T-cell (primary cell): ENCODE measurements at regions not wholly inside any gene's neighbourhood (a gene's known extent, or its start where the extent isn't known, plus 50 kb on each side); places are given as distances from the start of the nearest gene placed in this dataset.

Source experiments
- ATAC-seq, 4 experiments: fragments of 200-7000 bp in 3 of 4; fragments of 150-1000 bp in 1 of 4; cut with Tn5 transposase; replicated peaks in 1 of 4; 1 replicate in 3 of 4; 2 replicates in 1 of 4; pipeline ENCODE4 v1.10.0; 2021; ENCODE audit warnings: moderate library complexity in 3 of 4, mild to moderate bottlenecking in 2 of 4, moderate number of reproducible peaks in 1 of 4
- CTCF ChIA-PET, 2 donors: fragments of 300-600 bp; sonication (Branson Sonifier 250); formaldehyde crosslinking; loops; one replicate each; lab custom pipeline; 2022; ENCODE audit warnings: antibody characterized with exemption in 2 of 2; lab: Charles Lee
- POLR2A ChIA-PET, 2 donors: fragments of 300-600 bp; sonication (Branson Sonifier 250); formaldehyde crosslinking; loops; one replicate each; lab custom pipeline; 2022; ENCODE audit warnings: antibody characterized with exemption in 2 of 2; lab: Charles Lee
- DNase-seq, 35 experiments: peaks; one replicate each; pipeline versions ENCODE4 v3.0.0 to v3.0.0-alpha.2; 2013 to 2023
- H3K27ac ChIP-seq: one replicate; pipeline ENCODE4 v1.5.1; 2013; ENCODE audit warnings: low read length
- H3K27me3 ChIP-seq, 2 experiments: replicated peaks in 1 of 2; 1 replicate in 1 of 2; 2 replicates in 1 of 2; pipeline versions ENCODE4 v1.6.1 to v1.7.0; 2013; ENCODE audit warnings: low read length in 1 of 2, mixed read lengths in 1 of 2; ENCODE audit not compliant: control insufficient read depth in 2 of 2, insufficient read depth in 2 of 2; ENCODE audit errors: extremely low read depth in 1 of 2
- H3K36me3 ChIP-seq, 2 donors: 1 replicate in 1 of 2; 2 replicates in 1 of 2; pipeline versions ENCODE4 v1.6.1 to v1.7.0; 2013; ENCODE audit warnings: low read length in 1 of 2; ENCODE audit not compliant: control insufficient read depth in 2 of 2, insufficient read depth in 1 of 2; ENCODE audit errors: extremely low read depth in 1 of 2
- H3K4me1 ChIP-seq, 2 experiments: 1 replicate in 1 of 2; 2 replicates in 1 of 2; pipeline versions ENCODE4 v1.6.1 to v1.7.0; 2013; ENCODE audit warnings: low read length in 2 of 2, mixed read lengths in 1 of 2; ENCODE audit not compliant: insufficient read depth in 2 of 2, control insufficient read depth in 1 of 2; ENCODE audit errors: extremely low read depth in 1 of 2
- H3K4me3 ChIP-seq, 2 donors: 1 replicate in 1 of 2; 2 replicates in 1 of 2; pipeline versions ENCODE4 v1.5.1 to v1.7.0; 2013; ENCODE audit warnings: mild to moderate bottlenecking in 2 of 2, low read length in 1 of 2, moderate library complexity in 1 of 2; ENCODE audit not compliant: control insufficient read depth in 1 of 2; ENCODE audit errors: extremely low read depth in 1 of 2
- H3K9me3 ChIP-seq: 2 replicates; pipeline ENCODE4 v1.7.0; 2013
- H3K27ac Mint-ChIP-seq, 2 donors: one replicate each; pipeline ENCODE4 v1.8.0; 2020 to 2021; ENCODE audit warnings: mild to moderate bottlenecking in 2 of 2, mixed read lengths in 2 of 2
- H3K27me3 Mint-ChIP-seq, 2 donors: one replicate each; pipeline ENCODE4 v1.8.0; 2021 to 2022; ENCODE audit warnings: mixed read lengths in 2 of 2
- H3K36me3 Mint-ChIP-seq: one replicate; pipeline ENCODE4 v1.8.0; 2021; ENCODE audit warnings: mixed read lengths
- H3K4me1 Mint-ChIP-seq, 3 donors: one replicate each; pipeline ENCODE4 v1.8.0; 2020 to 2022; ENCODE audit warnings: mixed read lengths in 3 of 3, mild to moderate bottlenecking in 1 of 3
- H3K4me3 Mint-ChIP-seq, 3 donors: one replicate each; pipeline ENCODE4 v1.8.0; 2020 to 2022; ENCODE audit warnings: mild to moderate bottlenecking in 3 of 3, mixed read lengths in 3 of 3, moderate library complexity in 3 of 3
- H3K9me3 Mint-ChIP-seq, 3 donors: one replicate each; pipeline ENCODE4 v1.8.0; 2020 to 2022; ENCODE audit warnings: mixed read lengths in 3 of 3
- WGBS: methylation state at CpG from one replicate; pipeline ENCODE4 v1.1.5; 2013; ENCODE audit warnings: missing lambda C conversion rate; ENCODE audit not compliant: insufficient coverage; 5-methylcytosine and 5-hydroxymethylcytosine counted together

DNA sequence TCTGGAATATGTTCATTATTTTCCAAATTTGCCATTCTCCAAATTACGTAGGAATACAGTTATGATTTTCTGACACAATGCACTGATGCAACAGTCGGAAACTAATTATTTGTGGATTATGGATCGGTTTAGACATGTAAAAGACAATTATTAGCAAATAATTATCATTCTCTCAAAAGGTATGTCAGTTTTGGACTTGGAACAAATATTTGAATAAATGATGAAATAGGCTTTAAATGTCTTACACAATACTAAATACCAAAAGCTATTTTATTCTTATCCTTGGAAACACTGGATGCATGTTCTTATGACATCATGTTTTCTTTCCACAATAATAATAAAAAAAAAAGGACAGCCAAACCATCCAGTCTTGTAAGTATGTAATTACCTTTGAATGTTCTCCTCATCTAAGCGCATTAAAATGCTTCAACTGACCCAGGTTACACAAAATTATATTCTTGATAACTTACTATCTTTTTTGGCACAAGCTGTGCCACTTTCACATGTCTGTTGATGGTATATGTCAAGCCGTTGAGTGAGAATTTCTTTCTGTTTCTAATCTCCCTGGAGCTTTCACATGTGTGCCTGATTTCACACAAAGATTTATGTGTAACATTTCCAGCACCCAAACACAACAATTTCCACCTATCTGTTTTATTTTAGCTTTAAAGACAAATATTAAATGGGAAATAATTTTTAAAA lies 238.5 kb upstream of the ZNF385D start:
- WGBS, result no CpG with 5 or more reads among the region's 5 CpGs
- Histone ChIP-seq H3K4me3 (no peak overlapping the region), H3K27me3 (no peaks in the 10 kb centered on the region), H3K27ac (no peak overlapping the region), H3K4me1 (no peaks in the 10 kb centered on the region), H3K9me3 (no peaks in the 10 kb centered on the region), H3K36me3 (no peaks in the 10 kb centered on the region)
- ChIA-PET CTCF (no interaction called here), POLR2A (no interaction called here)
- DNase-seq (no peak), ATAC-seq (no peak)
- Mint-ChIP-seq H3K27ac (no peak overlapping the region), H3K4me3 (no peak overlapping the region), H3K27me3 (no peaks in the 10 kb centered on the region), H3K36me3 (no peaks in the 10 kb centered on the region), H3K9me3 (peaks cover 0 to 6% (median 0%) of the 10 kb centered on the region in 3 donors), H3K4me1 (no peaks in the 10 kb centered on the region)

DNA sequence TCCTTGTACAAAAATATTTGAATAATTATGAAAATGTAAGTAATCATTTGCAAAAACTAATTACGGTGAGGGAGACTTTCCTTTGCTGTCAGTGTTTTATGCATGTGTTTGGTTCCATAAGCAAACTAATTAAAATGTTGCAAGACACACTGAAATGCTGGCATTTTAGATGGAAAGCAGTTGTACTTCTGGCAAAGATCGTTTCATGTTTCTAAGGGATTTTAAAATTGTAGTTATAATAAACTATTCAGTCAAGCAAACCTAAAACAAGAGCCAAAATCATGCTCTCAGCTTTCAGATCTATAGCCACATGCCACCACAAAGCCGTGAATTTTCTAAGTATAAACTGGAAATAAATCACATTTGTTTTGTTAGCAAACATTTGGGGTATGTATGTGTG lies 240.1 kb upstream of the ZNF385D start:
- DNase-seq, result no peak
- WGBS, result 100% methylated on average over 1 of the region's 3 CpGs
- H3K27me3 ChIP-seq, result no peaks in the 10 kb centered on the region
- no peak overlapping the region for H3K4me3 Mint-ChIP-seq
- H3K27ac Mint-ChIP-seq, result no peak overlapping the region
- no peaks in the 10 kb centered on the region for H3K36me3 ChIP-seq
- H3K4me1 Mint-ChIP-seq, result no peaks in the 10 kb centered on the region
- H3K4me1 ChIP-seq, result no peaks in the 10 kb centered on the region
- ChIA-PET POLR2A (no interaction called here), CTCF (no interaction called here)
- no peak overlapping the region for H3K27ac ChIP-seq
- ATAC-seq, result no peak
- H3K4me3 ChIP-seq, result no peak overlapping the region
- peaks cover 0 to 8% (median 0%) of the 10 kb centered on the region in 3 donors for H3K9me3 Mint-ChIP-seq
- H3K27me3 Mint-ChIP-seq, result no peaks in the 10 kb centered on the region
- no peaks in the 10 kb centered on the region for H3K9me3 ChIP-seq
- H3K36me3 Mint-ChIP-seq, result no peaks in the 10 kb centered on the region

DNA sequence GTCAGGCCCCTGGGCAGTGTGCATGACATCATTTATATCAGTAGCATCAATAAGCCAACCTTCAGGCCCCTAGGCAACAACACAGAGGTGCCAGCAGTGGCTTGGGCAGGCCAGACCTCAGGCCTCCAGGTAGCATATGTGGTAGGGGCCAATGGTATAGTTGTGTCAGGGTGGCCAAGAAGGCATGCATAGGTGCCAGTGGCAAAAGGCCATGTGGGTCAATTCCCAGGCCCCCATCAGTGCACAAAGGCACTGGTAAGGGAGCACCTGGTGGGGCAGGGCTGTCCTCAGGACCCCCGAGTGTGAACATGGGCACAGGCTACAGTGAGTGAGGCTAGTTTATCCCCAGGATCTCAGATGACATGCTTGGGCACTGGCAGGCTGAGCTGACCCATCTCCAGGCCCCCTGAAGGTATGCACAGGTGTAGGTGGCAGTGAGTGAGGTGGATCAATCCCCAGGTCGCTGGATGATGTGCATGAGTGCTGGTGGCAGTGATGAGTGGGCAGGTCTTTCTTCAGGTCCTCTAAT lies 244.1 kb upstream of the ZNF385D start:
- no peak for ATAC-seq
- H3K27me3 Mint-ChIP-seq, result no peaks in the 10 kb centered on the region
- CTCF ChIA-PET, result no interaction called here
- WGBS, result 55% methylated on average over 1 of the region's 2 CpGs
- H3K4me1 ChIP-seq, result no peaks in the 10 kb centered on the region
- POLR2A ChIA-PET, result no interaction called here
- no peaks in the 10 kb centered on the region for H3K9me3 ChIP-seq
- H3K27me3 ChIP-seq, result no peaks in the 10 kb centered on the region
- no peak for DNase-seq
- H3K36me3 ChIP-seq, result no peaks in the 10 kb centered on the region
- H3K27ac Mint-ChIP-seq, result no peak overlapping the region
- H3K9me3 Mint-ChIP-seq, result peaks cover 0 to 5% (median 4%) of the 10 kb centered on the region in 3 donors
- no peaks in the 10 kb centered on the region for H3K36me3 Mint-ChIP-seq
- no peaks in the 10 kb centered on the region for H3K4me1 Mint-ChIP-seq
- H3K4me3 ChIP-seq, result no peak overlapping the region
- H3K27ac ChIP-seq, result no peak overlapping the region
- H3K4me3 Mint-ChIP-seq, result no peak overlapping the region

DNA sequence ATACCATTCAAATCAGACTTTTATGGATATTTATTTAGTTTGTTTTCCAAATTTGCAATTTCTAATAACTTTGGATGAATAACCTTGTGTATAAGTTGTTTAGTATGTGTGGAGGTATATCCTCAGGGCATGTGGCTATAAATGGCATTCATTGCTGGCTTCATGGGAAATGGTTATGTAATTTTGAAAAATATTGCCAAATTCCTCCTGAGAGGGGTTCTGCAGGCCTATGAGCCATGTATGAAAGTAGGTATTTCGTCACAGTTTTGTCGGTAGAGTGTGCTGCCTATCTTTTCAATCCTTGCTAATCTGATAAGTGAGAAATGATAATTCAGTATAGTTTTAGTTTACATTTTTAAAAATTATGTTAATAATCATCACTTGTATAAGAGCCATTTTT lies 256.4 kb upstream of the ZNF385D start:
- DNase-seq, result no peak
- Histone ChIP-seq H3K9me3 (no peaks in the 10 kb centered on the region), H3K4me1 (no peaks in the 10 kb centered on the region), H3K27ac (no peak overlapping the region), H3K36me3 (no peaks in the 10 kb centered on the region), H3K27me3 (no peaks in the 10 kb centered on the region), H3K4me3 (no peak overlapping the region)
- CTCF ChIA-PET, result no interaction called here
- Mint-ChIP-seq H3K27me3 (no peaks in the 10 kb centered on the region), H3K36me3 (no peaks in the 10 kb centered on the region), H3K27ac (no peak overlapping the region), H3K9me3 (peaks cover 0 to 16% (median 2%) of the 10 kb centered on the region in 3 donors), H3K4me1 (no peaks in the 10 kb centered on the region), H3K4me3 (no peak overlapping the region)
- POLR2A ChIA-PET, result no interaction called here
- no peak for ATAC-seq
- no CpG with 5 or more reads among the region's 2 CpGs for WGBS

DNA sequence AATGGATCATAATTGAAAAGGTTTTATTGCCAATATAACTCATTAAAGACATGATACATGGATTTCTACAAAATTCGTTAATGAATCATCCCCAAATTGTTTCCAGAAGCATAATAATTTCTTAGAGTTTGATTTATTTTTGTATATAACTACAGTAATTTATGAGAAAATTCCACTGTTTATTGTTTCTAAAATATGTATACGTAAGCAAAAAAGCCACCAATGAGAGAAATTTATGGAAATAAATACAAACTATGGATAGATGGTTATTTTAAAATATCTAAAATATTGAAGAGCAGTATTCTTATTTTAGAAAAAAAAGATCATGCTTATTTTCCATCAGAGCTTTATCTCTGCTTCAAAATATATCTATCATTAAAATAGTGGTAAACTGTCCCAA lies 260.0 kb upstream of the ZNF385D start:
- no peaks in the 10 kb centered on the region for H3K27me3 Mint-ChIP-seq
- POLR2A ChIA-PET, result no interaction called here
- ATAC-seq (no peak), DNase-seq (no peak)
- H3K27me3 ChIP-seq, result no peaks in the 10 kb centered on the region
- no peaks in the 10 kb centered on the region for H3K36me3 ChIP-seq
- H3K27ac ChIP-seq, result no peak overlapping the region
- H3K27ac Mint-ChIP-seq, result no peak overlapping the region
- H3K36me3 Mint-ChIP-seq, result no peaks in the 10 kb centered on the region
- H3K4me3 Mint-ChIP-seq, result no peak overlapping the region
- no peaks in the 10 kb centered on the region for H3K9me3 ChIP-seq
- no peaks in the 10 kb centered on the region for H3K4me1 ChIP-seq
- CTCF ChIA-PET, result no interaction called here
- H3K4me3 ChIP-seq, result no peak overlapping the region
- H3K9me3 Mint-ChIP-seq, result peaks cover 0 to 15% (median 6%) of the 10 kb centered on the region in 3 donors
- H3K4me1 Mint-ChIP-seq, result no peaks in the 10 kb centered on the region
- WGBS, result no CpG with 5 or more reads among the region's 2 CpGs

DNA sequence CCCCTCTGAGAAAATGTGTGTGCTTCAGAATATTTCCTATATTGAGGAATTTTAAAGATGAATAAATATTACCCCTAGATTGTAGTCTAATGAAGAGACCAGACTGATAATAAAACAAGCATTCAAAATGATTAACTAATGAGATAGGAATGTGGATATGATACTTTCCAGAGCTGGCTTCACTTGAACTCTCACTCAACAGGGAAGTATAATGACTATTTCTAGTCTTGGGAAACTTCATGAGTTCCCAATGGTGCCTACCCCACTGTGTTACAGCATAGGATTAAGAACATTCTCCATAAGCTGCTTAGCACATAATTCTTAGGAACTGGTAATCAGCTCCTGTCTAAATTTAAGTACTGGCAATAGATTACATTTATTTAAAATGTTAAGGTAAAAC lies 261.5 kb upstream of the ZNF385D start:
- Histone ChIP-seq H3K4me1 (no peaks in the 10 kb centered on the region), H3K4me3 (no peak overlapping the region), H3K9me3 (no peaks in the 10 kb centered on the region), H3K36me3 (no peaks in the 10 kb centered on the region), H3K27ac (no peak overlapping the region), H3K27me3 (no peaks in the 10 kb centered on the region)
- Mint-ChIP-seq H3K4me3 (no peak overlapping the region), H3K27me3 (no peaks in the 10 kb centered on the region), H3K27ac (no peak overlapping the region), H3K4me1 (no peaks in the 10 kb centered on the region), H3K9me3 (peaks cover 0 to 15% (median 6%) of the 10 kb centered on the region in 3 donors), H3K36me3 (no peaks in the 10 kb centered on the region)
- POLR2A ChIA-PET, result no interaction called here
- CTCF ChIA-PET, result no interaction called here
- DNase-seq, result no peak
- no peak for ATAC-seq

DNA sequence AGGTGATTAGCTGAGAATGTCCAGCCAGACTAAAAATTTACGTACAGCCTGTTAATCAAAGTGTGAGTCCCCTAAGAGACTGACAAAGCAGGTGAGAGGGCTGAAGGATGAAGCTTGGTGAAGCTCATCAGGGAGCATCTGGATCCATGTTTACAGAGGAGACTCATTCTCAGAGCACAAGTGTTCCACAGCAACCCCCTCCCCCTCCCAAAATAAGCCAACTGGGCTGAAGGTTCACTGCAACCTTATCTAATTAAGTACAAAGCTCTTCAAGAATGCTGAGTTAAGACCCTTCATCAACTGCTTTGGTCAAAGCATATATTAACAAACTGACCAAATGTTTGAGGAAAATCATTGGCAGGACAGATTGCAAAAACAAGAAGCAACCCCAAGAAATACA lies 262.6 kb upstream of the ZNF385D start:
- Histone ChIP-seq H3K4me3 (no peak overlapping the region), H3K27ac (no peak overlapping the region), H3K36me3 (no peaks in the 10 kb centered on the region), H3K4me1 (no peaks in the 10 kb centered on the region), H3K9me3 (no peaks in the 10 kb centered on the region), H3K27me3 (no peaks in the 10 kb centered on the region)
- Mint-ChIP-seq H3K27me3 (no peaks in the 10 kb centered on the region), H3K4me3 (no peak overlapping the region), H3K27ac (no peak overlapping the region), H3K4me1 (no peaks in the 10 kb centered on the region), H3K36me3 (no peaks in the 10 kb centered on the region), H3K9me3 (peaks cover 0 to 12% (median 6%) of the 10 kb centered on the region in 3 donors)
- no peak for DNase-seq
- WGBS, result 100% methylated on average over 1 of the region's 1 CpG
- no peak for ATAC-seq
- ChIA-PET POLR2A (no interaction called here), CTCF (no interaction called here)
